ENCODE measurements at regions not wholly inside any gene's neighbourhood (a gene's known extent, or its start where the extent isn't known, plus 50 kb on each side); places are given as distances from the start of the nearest gene placed in this dataset.

DNA sequence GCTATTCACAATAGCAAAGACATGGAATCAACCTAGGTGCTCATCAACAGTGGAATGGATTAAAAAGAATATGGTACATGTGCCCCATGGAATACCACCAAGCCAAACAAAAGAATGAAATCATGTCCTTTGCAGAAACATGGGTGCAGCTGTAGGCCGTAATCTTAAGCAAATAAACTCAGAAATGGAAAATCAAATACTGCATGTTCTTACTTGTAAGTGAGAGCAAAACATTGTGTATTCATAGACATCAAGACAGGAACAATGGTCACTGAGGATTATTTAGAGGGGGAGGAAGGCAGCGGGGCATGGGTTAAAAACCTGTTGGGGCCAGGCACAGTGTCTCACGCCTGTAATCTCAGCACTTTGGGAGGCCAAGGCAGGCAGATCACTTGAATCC is 304.7 kb upstream of the ROBO2 start:
- no peak for TF ChIP-seq POLR2AphosphoS5 (IDR thresholded peaks at IDR 0.05)
- TF ChIP-seq, protein P1, sequence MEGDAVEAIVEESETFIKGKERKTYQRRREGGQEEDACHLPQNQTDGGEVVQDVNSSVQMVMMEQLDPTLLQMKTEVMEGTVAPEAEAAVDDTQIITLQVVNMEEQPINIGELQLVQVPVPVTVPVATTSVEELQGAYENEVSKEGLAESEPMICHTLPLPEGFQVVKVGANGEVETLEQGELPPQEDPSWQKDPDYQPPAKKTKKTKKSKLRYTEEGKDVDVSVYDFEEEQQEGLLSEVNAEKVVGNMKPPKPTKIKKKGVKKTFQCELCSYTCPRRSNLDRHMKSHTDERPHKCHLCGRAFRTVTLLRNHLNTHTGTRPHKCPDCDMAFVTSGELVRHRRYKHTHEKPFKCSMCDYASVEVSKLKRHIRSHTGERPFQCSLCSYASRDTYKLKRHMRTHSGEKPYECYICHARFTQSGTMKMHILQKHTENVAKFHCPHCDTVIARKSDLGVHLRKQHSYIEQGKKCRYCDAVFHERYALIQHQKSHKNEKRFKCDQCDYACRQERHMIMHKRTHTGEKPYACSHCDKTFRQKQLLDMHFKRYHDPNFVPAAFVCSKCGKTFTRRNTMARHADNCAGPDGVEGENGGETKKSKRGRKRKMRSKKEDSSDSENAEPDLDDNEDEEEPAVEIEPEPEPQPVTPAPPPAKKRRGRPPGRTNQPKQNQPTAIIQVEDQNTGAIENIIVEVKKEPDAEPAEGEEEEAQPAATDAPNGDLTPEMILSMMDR (IDR thresholded peaks at IDR 0.05): no peak
